ENCODE measurements at regions not wholly inside any gene's neighbourhood (a gene's known extent, or its start where the extent isn't known, plus 50 kb on each side); places are given as distances from the start of the nearest gene placed in this dataset.

GRCh38 chr2:217477583-217477982 lies 525.2 kb downstream of the TNS1 start:
- ChIA-PET POLR2A (no interaction called here), RAD21 (ENCODE audit: unreplicated experiment) (no interaction called here), SMC1A (ENCODE audit: uncharacterized antibody, unreplicated experiment) (interaction anchor here (0.6 kb wide), 1 partner anchor 492 kb away, joined by 3 read pairs; no protein-coding TSS in a partner anchor), CTCF (interaction anchor here (0.6 kb wide), 1 partner anchor 11 kb away, joined by 5 read pairs; no protein-coding TSS in a partner anchor)
- intact Hi-C loops (cut with micrococcal nuclease; ENCODE audit: unreplicated experiment) (no loop called here), in situ Hi-C loops (cut with MboI) (no loop called here)
- no peaks in the 10 kb centered on the region for H3K4me1 ChIP-seq (ENCODE audit: control insufficient read depth, insufficient read depth, low read length)
- no peak overlapping the region for H3K27ac ChIP-seq (ENCODE audit: control insufficient read depth, insufficient read depth)
- no peak for ATAC-seq
- H3K9ac ChIP-seq (ENCODE audit: control insufficient read depth, insufficient read depth, low read length): no peak overlapping the region
- no peak for DNase-seq (ENCODE audit: low read depth, low spot score)
- no peaks in the 10 kb centered on the region for H3K36me3 ChIP-seq (ENCODE audit: control insufficient read depth in 2 of 2, insufficient read depth in 2 of 2, low read length in 1 of 2)
- no peak for FAIRE-seq
- H3K4me3 ChIP-seq: no peak overlapping the region
- H4K20me1 ChIP-seq (ENCODE audit: control insufficient read depth, insufficient read depth): no peaks in the 10 kb centered on the region
- H2AFZ ChIP-seq (ENCODE audit: control insufficient read depth, low read depth, low read length): no peak overlapping the region
- H3K79me2 ChIP-seq (ENCODE audit: control insufficient read depth, insufficient read depth, low read length): no peaks in the 10 kb centered on the region
- BruUV-seq (replicated peaks): no TSS peak
- no peaks in the 10 kb centered on the region; the same call in 2 of the 3 replicates for H3K9me3 ChIP-seq (replicated peaks; ENCODE audit: control insufficient read depth, insufficient read depth, low read length)
- no peak for TF ChIP-seq ASH2L (IDR thresholded peaks at IDR 0.05; ENCODE audit: borderline replicate concordance, low read depth)
- no peak overlapping the region for H3K4me2 ChIP-seq (ENCODE audit: control insufficient read depth, insufficient read depth)
- no peaks in the 10 kb centered on the region; a peak in 2 of 4 replicates for H3K27me3 ChIP-seq (replicated peaks in 1 of 2; ENCODE audit: control insufficient read depth in 2 of 2, insufficient read depth in 2 of 2, low read length in 1 of 2)

- RAD21 ChIA-PET (ENCODE audit: unreplicated experiment): no interaction called here
- POLR2A ChIA-PET: no interaction called here
- no TSS peak for BruUV-seq (replicated peaks)
- Histone ChIP-seq H2AFZ (ENCODE audit: control insufficient read depth, low read depth, low read length) (no peak overlapping the region), H3K4me3 (no peak overlapping the region), H3K36me3 (ENCODE audit: control insufficient read depth in 2 of 2, insufficient read depth in 2 of 2, low read length in 1 of 2) (no peaks in the 10 kb centered on the region), H4K20me1 (ENCODE audit: control insufficient read depth, insufficient read depth) (no peaks in the 10 kb centered on the region), H3K9me3 (replicated peaks; ENCODE audit: control insufficient read depth, insufficient read depth, low read length) (no peaks in the 10 kb centered on the region), H3K27me3 (replicated peaks in 1 of 2; ENCODE audit: control insufficient read depth in 2 of 2, insufficient read depth in 2 of 2, low read length in 1 of 2) (no peaks in the 10 kb centered on the region; a peak in 2 of 4 replicates), H3K9ac (ENCODE audit: control insufficient read depth, insufficient read depth, low read length) (no peak overlapping the region), H3K27ac (ENCODE audit: control insufficient read depth, insufficient read depth) (no peak overlapping the region), H3K79me2 (ENCODE audit: control insufficient read depth, insufficient read depth, low read length) (no peaks in the 10 kb centered on the region), H3K4me1 (ENCODE audit: control insufficient read depth, insufficient read depth, low read length) (no peaks in the 10 kb centered on the region), H3K4me2 (ENCODE audit: control insufficient read depth, insufficient read depth) (no peak overlapping the region)
- SMC1A ChIA-PET (ENCODE audit: uncharacterized antibody, unreplicated experiment): no interaction called here
- intact Hi-C loops (cut with micrococcal nuclease; ENCODE audit: unreplicated experiment): no loop called here
- in situ Hi-C loops (cut with MboI): no loop called here
- CTCF ChIA-PET: no interaction called here
- WGBS (ENCODE audit: insufficient coverage, insufficient replicate concordance, low lambda C conversion rate, missing lambda C conversion rate): 48% methylated on average over 4 of the region's 4 CpGs
- DNase-seq (ENCODE audit: low read depth, low spot score): no peak
- FAIRE-seq: no peak
- no peak for ATAC-seq
- TF ChIP-seq FOXK2 (IDR thresholded peaks at IDR 0.05) (no peak), SMC3 (IDR thresholded peaks at IDR 0.05; ENCODE audit: borderline replicate concordance, low read length) (no peak), CUX1 (IDR thresholded peaks at IDR 0.05; ENCODE audit: insufficient replicate concordance, low read depth, low read length) (no peak), JUND (IDR thresholded peaks at IDR 0.05; ENCODE audit: low read depth, low read length) (no peak), NRF1 (conservative IDR thresholded peaks at IDR 0.05; ENCODE audit: low read depth, low read length) (no peak), SIN3A (IDR thresholded peaks at IDR 0.05; ENCODE audit: low read depth, low read length) (no peak), HDGF (IDR thresholded peaks at IDR 0.05) (no peak), NR2C2 (IDR thresholded peaks at IDR 0.05; ENCODE audit: borderline replicate concordance, control insufficient read depth, insufficient read length, low read depth) (no peak), MEF2A (IDR thresholded peaks at IDR 0.05; ENCODE audit: insufficient read depth, low read depth, low read length) (no peak), BCL11A (IDR thresholded peaks at IDR 0.05; ENCODE audit: low read depth, low read length) (no peak), CHD1 (IDR thresholded peaks at IDR 0.05; ENCODE audit: low read depth, low read length) (no peak), NFYA (IDR thresholded peaks at IDR 0.05; ENCODE audit: borderline replicate concordance, low read depth, low read length) (no peak), ZNF622 (IDR thresholded peaks at IDR 0.05) (no peak)
Observed at GRCh38 chr2:217475791-217476190, 527.0 kb downstream of the TNS1 start.

Data from GM12878 (cell line).